Left hindlimb (tissue), 1 donor: ENCODE measurements at regions not wholly inside any gene's neighbourhood (a gene's known extent, or its start where the extent isn't known, plus 50 kb on each side); places are given as distances from the start of the nearest gene placed in this dataset.

Experiments
- DNase-seq: peaks from one replicate; pipeline ENCODE4 v3.0.0-alpha.2; 2018

GRCh38 chr3:66165660-66166059 is 55.1 kb upstream of the SLC25A26 start:
- no peak for DNase-seq

DNA sequence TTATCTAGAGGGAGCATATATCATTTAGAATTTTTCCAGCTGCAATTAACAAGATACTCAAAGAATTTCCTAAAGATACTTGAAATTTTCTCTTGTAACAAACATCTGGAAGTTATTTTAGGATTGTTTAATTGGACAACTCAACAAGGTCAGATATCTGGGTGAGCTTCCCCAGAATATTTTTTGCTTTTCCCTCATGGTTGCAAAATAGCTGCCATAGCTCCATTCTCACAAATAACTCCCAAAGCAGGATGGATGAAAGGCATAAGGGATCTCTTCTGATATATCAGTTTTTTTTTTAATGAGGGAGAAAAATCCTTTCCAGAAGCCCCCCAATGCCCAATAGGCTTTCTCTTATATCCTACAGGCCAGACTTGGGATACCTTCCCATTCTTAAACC is 56.6 kb upstream of the SLC25A26 start:
- no peak for DNase-seq

GRCh38 chr3:66163222-66163621 is 57.6 kb upstream of the SLC25A26 start:
- no peak for DNase-seq

DNA sequence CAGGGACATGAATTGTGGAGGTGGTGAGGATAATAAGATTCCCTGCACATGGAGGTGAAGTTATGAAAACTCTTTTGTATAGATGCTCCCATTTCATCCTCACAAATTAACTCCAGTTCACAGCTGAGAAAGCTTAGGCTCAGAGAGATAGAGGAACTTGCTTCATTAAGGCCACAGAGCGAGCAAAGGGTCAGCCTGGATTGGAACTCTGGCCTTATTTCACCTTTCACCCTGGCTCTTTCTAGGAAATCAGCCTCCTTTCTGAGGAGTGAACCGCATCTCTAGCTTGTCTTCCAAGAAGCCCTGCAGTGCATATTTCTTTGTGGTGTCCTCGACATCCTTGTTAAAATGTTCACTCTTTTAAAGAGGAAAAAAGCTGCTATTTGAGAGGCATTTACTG is 58.0 kb upstream of the SLC25A26 start:
- DNase-seq, result no peak

GRCh38 chr3:66158933-66159683 is 61.7 kb upstream of the SLC25A26 start:
- no peak for DNase-seq

GRCh38 chr3:66154444-66154861 is 66.3 kb upstream of the SLC25A26 start:
- DNase-seq, result no peak

DNA sequence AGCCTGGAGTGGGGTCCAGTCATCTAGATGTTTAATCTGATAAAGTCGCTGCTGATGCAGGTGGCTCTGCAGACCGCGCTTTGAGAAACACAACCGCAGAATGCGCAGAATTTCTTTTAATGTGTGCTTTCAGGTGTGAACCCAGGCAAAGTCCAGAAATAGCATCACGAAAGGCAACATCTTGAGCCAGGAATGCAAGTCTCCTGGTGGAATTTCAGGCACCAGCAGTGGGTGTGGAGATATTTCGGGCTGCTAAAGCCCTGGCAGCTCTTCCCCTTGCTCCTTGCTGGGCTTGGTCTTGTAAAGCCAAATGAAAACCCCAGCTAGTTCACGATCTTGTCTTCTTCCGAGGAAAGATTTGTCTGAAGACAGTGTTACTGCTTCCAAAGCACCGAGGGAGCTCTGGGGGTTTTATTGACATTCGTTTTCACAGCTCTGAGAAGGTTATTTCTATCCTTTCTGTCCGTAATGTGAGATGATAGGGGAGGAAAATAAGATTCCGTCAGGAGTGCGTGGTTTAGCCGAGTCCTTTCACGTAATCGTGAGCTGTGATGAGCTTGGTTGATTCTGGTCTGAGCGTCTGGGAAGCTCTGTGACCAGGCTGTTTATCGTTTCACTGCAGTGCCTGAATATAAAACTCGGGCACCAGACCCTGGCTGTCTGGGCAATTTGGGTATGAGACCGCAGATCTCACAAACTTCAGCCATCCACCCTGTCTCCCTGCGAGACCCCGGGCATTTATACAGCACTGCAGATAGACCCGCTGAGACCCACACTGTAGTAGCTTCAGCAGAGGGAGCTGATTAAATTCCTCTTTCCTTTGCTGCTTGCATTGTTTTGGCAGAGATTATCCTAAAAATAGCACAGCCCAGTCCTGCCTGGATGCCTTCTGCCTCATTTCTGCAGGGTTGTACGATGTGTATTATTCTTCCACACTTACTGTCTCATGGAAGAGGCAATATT is 67.0 kb upstream of the SLC25A26 start:
- peak; percentile 37 for DNase-seq

GRCh38 chr3:66152336-66152735 is 68.5 kb upstream of the SLC25A26 start:
- DNase-seq, result no peak

DNA sequence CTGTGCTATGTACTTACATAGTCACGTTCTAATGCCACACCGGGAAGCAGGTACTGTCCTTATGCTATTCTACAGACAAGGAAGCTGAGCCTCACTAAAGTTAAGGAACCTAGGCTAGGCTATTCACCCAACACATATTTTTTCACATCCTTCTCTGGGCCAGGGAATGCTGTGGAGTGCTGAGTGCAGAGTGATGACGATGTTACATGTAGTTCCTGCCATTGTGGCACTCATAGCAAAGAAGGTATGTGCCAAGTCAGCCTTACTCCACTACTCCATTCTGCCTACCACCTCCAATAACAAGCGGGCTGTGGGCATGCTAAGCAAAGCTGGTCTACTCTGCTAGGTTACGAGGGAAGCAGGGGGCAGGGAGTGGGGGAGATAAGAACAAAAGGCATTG is 69.8 kb upstream of the SLC25A26 start:
- DNase-seq, result no peak

DNA sequence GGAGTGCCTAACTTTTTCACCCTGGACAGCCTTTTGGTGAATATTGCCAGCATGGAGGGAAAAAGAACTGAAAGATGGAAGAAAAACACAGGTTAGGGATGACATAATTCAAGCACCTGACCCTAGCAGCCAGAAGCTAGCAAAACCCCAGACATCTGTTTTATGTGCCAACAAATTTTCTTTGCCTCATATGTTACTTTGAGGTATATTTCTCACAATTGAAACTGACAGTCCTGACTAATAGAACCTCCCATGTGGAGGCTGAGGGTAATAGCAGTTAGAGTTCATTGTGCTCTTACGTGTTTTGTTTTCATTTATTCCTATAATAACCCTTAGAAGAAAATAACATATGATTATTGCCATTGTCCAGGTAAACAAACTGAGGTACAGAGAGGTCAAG is 71.5 kb upstream of the SLC25A26 start:
- DNase-seq, result no peak

DNA sequence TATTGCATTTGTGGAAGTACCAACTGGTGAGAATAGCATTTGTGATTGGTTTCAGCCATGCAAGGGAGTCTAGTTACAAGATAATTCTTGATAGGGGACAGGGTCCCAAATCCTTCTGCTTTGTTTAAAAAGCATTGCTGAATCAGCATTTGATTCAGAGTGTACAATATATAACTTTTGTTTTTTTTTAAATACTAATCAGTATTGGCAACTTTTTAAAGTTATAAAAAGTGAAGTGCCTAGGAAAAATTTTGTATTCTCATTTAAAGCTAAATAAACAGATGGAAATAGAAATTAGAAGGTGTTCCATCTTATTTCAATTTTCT is 75.4 kb upstream of the SLC25A26 start:
- no peak for DNase-seq

DNA sequence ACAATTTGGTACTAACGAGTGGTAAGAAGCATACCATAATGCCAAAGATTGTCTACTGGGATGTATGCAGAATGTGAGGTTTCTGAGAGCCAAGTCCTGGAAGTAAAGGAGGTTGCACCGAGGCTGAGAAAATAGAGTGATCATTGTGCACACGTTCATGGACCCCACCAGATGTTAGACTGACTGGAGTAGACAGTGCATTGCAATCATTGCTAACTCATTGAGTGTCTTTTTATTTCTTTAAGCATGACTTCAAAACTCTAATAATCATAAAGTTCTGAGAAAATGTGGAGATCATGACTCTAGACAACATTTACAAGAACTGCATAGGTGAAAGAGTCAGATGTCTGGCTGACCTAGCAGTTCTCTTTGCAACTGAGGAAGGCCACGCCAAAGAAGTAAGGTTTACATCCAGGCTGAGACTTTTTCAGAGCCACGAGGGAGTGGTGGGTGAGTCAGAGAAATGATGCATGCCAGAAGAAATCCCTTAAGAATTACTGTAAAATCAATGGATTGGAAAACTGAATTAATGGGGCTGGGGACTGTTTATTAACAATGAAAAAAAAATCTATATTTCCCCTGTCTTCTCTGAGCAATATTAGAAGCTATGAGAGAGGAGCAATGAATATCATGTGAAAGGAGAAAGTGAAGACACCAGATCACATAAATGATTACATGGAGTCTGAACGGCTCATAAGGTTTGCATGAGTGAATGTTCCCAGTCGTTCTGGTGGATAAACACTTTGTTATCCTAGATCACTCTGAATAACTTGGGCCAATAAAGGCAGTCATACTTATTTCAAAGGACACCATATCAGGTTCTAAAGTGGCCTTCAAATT is 76.0 kb upstream of the SLC25A26 start:
- no peak for DNase-seq

DNA sequence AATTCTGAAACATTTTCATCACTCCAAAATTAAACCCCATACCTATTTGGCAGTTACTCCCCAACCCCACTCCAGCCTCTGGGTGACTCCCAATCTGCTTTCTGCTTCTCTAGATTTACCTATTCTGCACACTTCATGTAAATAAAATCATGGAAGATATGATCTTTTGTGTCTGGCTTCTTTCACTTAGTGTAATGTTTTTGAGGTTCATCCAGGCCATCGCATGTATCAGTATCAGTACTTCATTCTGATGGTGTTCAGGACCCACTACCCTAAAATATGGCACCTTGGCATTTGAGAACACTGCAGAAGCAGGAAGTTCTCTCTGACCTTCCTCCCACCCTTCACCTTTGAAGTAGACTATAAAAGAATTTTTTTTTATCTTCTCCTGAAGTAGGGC is 78.7 kb upstream of the SLC25A26 start:
- no peak for DNase-seq

- no peak for DNase-seq
These were observed 79.9 kb upstream of the SLC25A26 start for GRCh38 chr3:66140743-66141372.

DNA sequence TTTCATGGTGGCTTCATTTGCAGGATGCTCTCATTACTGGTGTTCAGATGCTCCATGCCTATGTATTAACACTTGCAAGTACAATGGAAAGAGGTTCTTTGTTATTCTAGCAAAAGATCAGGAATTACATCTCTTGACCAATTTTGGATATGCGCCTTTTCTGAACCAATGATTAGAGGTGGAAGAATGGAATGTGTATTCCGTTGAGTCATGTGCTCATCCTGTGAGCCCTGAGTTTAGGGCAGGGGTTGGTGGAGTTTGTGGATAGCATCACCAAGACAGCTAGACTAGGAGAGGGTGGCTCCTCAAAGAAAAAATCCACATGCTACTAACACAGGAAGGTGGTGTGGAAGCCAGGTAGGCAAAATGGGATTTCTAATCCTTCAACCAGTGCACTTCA is 80.7 kb upstream of the SLC25A26 start:
- DNase-seq, result no peak

DNA sequence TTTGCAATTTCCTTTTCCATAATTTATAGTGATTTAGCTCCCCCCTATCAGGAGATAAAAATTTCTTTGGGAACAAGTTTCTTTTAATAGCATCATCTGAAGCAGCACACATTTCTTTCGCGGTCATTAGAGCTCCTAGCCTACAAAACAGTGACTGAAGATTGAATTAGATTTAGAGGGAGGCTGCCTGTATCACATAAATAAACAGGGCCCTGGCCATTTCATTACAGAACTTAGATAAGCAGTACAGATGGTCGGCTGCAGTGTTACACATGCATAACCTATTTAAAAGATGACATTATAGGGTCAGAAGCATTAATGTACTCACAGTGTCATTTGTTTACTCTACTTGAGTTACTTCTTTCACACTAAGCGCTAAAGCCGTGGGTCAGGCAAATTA is 81.4 kb upstream of the SLC25A26 start:
- no peak for DNase-seq

- no peak for DNase-seq
These were observed 82.2 kb upstream of the SLC25A26 start for GRCh38 chr3:66138336-66139313.

- DNase-seq, result no peak
These were observed 84.2 kb upstream of the SLC25A26 start for GRCh38 chr3:66136597-66136996.

DNA sequence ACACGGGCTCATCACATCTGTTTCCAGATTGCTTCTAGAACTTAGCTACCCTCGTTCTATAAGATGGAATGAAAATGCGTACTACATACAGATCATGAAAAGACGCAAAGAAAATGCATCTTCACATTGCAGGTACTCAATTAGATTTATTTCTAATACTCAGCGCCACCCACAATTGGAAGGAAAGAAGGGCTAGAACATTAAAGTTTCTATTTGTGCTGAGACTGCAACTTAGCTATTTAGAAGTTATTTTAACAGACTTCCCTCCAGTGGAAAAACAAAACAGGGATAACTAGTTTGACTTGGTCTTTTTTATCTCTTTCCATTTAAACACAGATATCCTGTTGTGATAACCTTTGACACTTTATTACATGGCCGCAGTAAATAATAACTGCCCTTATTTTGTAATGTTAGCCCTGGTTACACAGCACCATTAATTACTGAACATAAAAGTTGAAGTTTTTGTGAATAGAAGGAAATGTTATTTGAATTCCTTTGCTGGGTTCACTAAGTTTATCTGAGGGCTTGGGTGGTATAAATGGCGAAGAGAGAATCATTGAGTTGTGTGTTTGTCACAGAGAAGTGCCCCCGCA is 86.9 kb upstream of the SLC25A26 start:
- no peak for DNase-seq

DNA sequence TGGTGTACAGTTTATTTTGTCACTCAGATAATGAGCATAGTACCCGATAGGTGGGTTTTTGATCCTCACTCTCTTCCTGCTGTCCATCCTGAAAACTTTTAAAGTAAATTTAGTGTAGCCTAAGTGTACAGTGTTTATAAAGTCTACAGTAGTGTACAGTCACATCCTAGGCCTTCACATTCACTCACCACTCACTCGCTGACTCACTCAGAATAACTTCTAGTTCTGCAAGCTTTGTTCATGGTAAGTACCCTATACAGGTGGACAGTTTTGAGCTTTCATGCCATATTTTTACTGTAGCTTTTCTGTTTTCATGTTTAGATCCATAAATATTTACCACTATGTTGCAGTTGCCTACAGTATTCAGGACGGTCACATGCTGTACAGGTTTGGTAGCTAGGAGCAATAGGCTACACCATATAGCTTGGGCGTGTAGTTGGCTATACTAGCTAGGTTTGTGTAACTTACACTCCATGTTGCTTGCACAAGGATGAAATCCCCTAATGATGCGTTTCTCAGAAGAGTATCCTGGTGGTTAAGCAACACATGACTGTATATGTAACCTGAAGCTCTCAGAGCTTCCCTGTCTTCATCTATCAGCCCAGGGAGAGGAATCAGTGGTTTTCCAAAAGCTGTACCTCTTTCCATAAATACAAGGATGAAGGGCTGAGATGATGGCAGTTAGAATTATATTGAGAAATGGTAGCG is 87.6 kb upstream of the SLC25A26 start:
- DNase-seq, result no peak
